ENCODE measurements at regions not wholly inside any gene's neighbourhood (a gene's known extent, or its start where the extent isn't known, plus 50 kb on each side); places are given as distances from the start of the nearest gene placed in this dataset.

DNA sequence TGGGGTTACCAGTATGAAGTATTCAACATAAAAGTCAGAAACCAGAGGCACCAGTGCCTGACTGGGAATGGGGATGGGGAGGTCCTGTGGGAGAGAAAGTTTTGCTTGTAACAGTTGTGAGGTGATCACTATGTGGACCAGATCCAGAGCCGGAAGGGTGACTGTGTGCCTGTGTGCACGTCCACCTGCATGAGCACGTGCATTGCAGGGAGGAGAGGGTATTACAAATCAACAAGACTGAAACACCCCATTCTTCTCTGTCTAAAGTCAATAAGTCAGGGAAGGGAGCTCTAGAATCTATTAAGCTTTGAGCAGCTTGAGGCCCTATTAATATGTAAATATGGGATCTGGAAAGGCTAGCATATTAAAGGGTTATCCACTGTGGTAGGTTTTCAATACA is 241.0 kb upstream of the ACVR2A start:
- no peak overlapping the region for H3K4me3 Mint-ChIP-seq (ENCODE audit: unreplicated experiment)
- no peak overlapping the region for H3K27ac Mint-ChIP-seq (ENCODE audit: unreplicated experiment)
- no peaks in the 10 kb centered on the region for H3K9me3 Mint-ChIP-seq (ENCODE audit: unreplicated experiment)
- no peak for TF ChIP-seq CTCF (IDR thresholded peaks at IDR 0.05)
- H3K27me3 Mint-ChIP-seq (ENCODE audit: unreplicated experiment): no peaks in the 10 kb centered on the region
- no peak for DNase-seq (ENCODE audit: extremely low spot score, unreplicated experiment)
- H3K36me3 Mint-ChIP-seq (ENCODE audit: unreplicated experiment): no peaks in the 10 kb centered on the region
- no peaks in the 10 kb centered on the region for H3K4me1 Mint-ChIP-seq (ENCODE audit: unreplicated experiment)

DNA sequence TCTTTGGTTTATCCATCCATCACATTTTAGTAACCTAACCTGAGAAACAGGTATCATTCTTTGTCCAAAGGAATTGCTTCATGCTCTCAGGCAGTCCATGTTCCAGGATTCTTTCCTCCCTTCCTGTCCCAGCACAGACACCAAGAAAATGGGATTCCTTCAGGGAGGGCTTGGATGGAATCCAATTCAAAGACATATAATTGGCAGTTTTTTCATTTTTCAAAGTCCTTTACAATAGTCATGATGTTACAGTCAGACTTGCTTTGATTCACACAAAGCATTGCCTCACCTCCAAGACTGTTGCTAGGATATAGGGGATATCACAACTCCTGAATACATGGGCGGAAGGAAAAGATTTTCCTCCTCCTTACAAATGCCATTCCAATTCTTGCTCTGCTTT is 241.4 kb upstream of the ACVR2A start:
- Mint-ChIP-seq H3K9me3 (ENCODE audit: unreplicated experiment) (no peaks in the 10 kb centered on the region), H3K36me3 (ENCODE audit: unreplicated experiment) (no peaks in the 10 kb centered on the region), H3K4me3 (ENCODE audit: unreplicated experiment) (no peak overlapping the region), H3K27ac (ENCODE audit: unreplicated experiment) (no peak overlapping the region), H3K27me3 (ENCODE audit: unreplicated experiment) (no peaks in the 10 kb centered on the region), H3K4me1 (ENCODE audit: unreplicated experiment) (no peaks in the 10 kb centered on the region)
- no peak for DNase-seq (ENCODE audit: extremely low spot score, unreplicated experiment)
- TF ChIP-seq CTCF (IDR thresholded peaks at IDR 0.05): no peak

- no peaks in the 10 kb centered on the region for H3K9me3 Mint-ChIP-seq (ENCODE audit: unreplicated experiment)
- H3K4me1 Mint-ChIP-seq (ENCODE audit: unreplicated experiment): no peaks in the 10 kb centered on the region
- H3K36me3 Mint-ChIP-seq (ENCODE audit: unreplicated experiment): no peaks in the 10 kb centered on the region
- no peaks in the 10 kb centered on the region for H3K27me3 Mint-ChIP-seq (ENCODE audit: unreplicated experiment)
- no peak for TF ChIP-seq CTCF (IDR thresholded peaks at IDR 0.05)
- no peak overlapping the region for H3K4me3 Mint-ChIP-seq (ENCODE audit: unreplicated experiment)
- no peak for DNase-seq (ENCODE audit: extremely low spot score, unreplicated experiment)
- H3K27ac Mint-ChIP-seq (ENCODE audit: unreplicated experiment): no peak overlapping the region
Measured at GRCh38 chr2:147600646-147601045, 244.2 kb upstream of the ACVR2A start.

- Mint-ChIP-seq H3K27me3 (ENCODE audit: unreplicated experiment) (no peaks in the 10 kb centered on the region), H3K27ac (ENCODE audit: unreplicated experiment) (no peak overlapping the region)
Measured at GRCh38 chr2:147600223-147600622, 244.6 kb upstream of the ACVR2A start.

GRCh38 chr2:147595200-147595599 is 249.6 kb upstream of the ACVR2A start:
- no peaks in the 10 kb centered on the region for H3K27me3 Mint-ChIP-seq (ENCODE audit: unreplicated experiment)
- no peak overlapping the region for H3K4me3 Mint-ChIP-seq (ENCODE audit: unreplicated experiment)
- H3K4me1 Mint-ChIP-seq (ENCODE audit: unreplicated experiment): no peaks in the 10 kb centered on the region
- H3K9me3 Mint-ChIP-seq (ENCODE audit: unreplicated experiment): no peaks in the 10 kb centered on the region
- DNase-seq (ENCODE audit: extremely low spot score, unreplicated experiment): no peak
- TF ChIP-seq CTCF (IDR thresholded peaks at IDR 0.05): no peak
- no peaks in the 10 kb centered on the region for H3K36me3 Mint-ChIP-seq (ENCODE audit: unreplicated experiment)
- H3K27ac Mint-ChIP-seq (ENCODE audit: unreplicated experiment): no peak overlapping the region

More at GRCh38 chr2:147600223-147600622, 244.6 kb upstream of the ACVR2A start:
- Mint-ChIP-seq H3K36me3 (ENCODE audit: unreplicated experiment) (no peaks in the 10 kb centered on the region), H3K4me3 (ENCODE audit: unreplicated experiment) (no peak overlapping the region), H3K4me1 (ENCODE audit: unreplicated experiment) (no peaks in the 10 kb centered on the region), H3K9me3 (ENCODE audit: unreplicated experiment) (no peaks in the 10 kb centered on the region)
- no peak for TF ChIP-seq CTCF (IDR thresholded peaks at IDR 0.05)
- no peak for DNase-seq (ENCODE audit: extremely low spot score, unreplicated experiment)

All from osteocyte (in vitro differentiated cells).